ENCODE measurements at regions not wholly inside any gene's neighbourhood (a gene's known extent, or its start where the extent isn't known, plus 50 kb on each side); places are given as distances from the start of the nearest gene placed in this dataset.

- ATAC-seq, result no peak
- TF ChIP-seq OSR1 (CRISPR knock-in tag; IDR thresholded peaks at IDR 0.05), result no peak
- TF ChIP-seq, protein P1, sequence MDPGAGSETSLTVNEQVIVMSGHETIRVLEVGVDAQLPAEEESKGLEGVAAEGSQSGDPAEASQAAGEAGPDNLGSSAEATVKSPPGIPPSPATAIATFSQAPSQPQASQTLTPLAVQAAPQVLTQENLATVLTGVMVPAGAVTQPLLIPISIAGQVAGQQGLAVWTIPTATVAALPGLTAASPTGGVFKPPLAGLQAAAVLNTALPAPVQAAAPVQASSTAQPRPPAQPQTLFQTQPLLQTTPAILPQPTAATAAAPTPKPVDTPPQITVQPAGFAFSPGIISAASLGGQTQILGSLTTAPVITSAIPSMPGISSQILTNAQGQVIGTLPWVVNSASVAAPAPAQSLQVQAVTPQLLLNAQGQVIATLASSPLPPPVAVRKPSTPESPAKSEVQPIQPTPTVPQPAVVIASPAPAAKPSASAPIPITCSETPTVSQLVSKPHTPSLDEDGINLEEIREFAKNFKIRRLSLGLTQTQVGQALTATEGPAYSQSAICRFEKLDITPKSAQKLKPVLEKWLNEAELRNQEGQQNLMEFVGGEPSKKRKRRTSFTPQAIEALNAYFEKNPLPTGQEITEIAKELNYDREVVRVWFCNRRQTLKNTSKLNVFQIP (CRISPR knock-in tag; IDR thresholded peaks at IDR 0.05; ENCODE audit: borderline replicate concordance, low read depth), result no peak
Observed at GRCh38 chr16:6193718-6194117, 1096.1 kb upstream of the EEF2KMT start.

DNA sequence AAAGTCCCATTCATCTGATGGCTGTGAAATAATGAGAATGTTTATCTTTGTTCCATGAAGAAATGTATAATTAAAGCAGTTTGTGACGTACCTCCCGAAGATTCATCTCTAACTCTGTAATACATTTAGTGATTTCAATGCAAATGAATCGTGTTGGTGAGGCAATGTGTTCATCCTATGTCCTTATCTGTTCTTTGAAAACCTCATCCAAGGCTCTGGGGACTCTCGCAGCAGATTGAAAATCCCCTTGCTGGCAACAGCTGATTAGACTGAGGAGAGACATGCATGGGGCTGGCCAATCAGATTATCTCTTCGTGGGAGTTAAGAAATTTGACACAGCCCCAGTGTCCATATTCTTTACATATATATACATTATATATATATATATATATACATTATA lies 1095.4 kb upstream of the EEF2KMT start:
- TF ChIP-seq, protein P2, sequence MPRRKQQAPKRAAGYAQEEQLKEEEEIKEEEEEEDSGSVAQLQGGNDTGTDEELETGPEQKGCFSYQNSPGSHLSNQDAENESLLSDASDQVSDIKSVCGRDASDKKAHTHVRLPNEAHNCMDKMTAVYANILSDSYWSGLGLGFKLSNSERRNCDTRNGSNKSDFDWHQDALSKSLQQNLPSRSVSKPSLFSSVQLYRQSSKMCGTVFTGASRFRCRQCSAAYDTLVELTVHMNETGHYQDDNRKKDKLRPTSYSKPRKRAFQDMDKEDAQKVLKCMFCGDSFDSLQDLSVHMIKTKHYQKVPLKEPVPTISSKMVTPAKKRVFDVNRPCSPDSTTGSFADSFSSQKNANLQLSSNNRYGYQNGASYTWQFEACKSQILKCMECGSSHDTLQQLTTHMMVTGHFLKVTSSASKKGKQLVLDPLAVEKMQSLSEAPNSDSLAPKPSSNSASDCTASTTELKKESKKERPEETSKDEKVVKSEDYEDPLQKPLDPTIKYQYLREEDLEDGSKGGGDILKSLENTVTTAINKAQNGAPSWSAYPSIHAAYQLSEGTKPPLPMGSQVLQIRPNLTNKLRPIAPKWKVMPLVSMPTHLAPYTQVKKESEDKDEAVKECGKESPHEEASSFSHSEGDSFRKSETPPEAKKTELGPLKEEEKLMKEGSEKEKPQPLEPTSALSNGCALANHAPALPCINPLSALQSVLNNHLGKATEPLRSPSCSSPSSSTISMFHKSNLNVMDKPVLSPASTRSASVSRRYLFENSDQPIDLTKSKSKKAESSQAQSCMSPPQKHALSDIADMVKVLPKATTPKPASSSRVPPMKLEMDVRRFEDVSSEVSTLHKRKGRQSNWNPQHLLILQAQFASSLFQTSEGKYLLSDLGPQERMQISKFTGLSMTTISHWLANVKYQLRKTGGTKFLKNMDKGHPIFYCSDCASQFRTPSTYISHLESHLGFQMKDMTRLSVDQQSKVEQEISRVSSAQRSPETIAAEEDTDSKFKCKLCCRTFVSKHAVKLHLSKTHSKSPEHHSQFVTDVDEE (CRISPR knock-in tag; IDR thresholded peaks at IDR 0.05), result no peak
- TF ChIP-seq PATZ1 (CRISPR knock-in tag; IDR thresholded peaks at IDR 0.05; ENCODE audit: borderline replicate concordance), result no peak
- no peak for TF ChIP-seq ESRRG (CRISPR knock-in tag; IDR thresholded peaks at IDR 0.05)
- TF ChIP-seq RARB (CRISPR knock-in tag; IDR thresholded peaks at IDR 0.05), result no peak
- TF ChIP-seq ZNF565 (CRISPR knock-in tag; conservative IDR thresholded peaks at IDR 0.05; ENCODE audit: low read depth), result no peak
- TF ChIP-seq ZNF70 (CRISPR knock-in tag; IDR thresholded peaks at IDR 0.05), result no peak
- TF ChIP-seq TOX (CRISPR knock-in tag; IDR thresholded peaks at IDR 0.05; ENCODE audit: borderline replicate concordance), result no peak
- TF ChIP-seq GLIS3 (CRISPR knock-in tag; IDR thresholded peaks at IDR 0.05), result no peak
- no peak for TF ChIP-seq BACH2 (CRISPR knock-in tag; IDR thresholded peaks at IDR 0.05; ENCODE audit: borderline replicate concordance)
- TF ChIP-seq, protein P3, sequence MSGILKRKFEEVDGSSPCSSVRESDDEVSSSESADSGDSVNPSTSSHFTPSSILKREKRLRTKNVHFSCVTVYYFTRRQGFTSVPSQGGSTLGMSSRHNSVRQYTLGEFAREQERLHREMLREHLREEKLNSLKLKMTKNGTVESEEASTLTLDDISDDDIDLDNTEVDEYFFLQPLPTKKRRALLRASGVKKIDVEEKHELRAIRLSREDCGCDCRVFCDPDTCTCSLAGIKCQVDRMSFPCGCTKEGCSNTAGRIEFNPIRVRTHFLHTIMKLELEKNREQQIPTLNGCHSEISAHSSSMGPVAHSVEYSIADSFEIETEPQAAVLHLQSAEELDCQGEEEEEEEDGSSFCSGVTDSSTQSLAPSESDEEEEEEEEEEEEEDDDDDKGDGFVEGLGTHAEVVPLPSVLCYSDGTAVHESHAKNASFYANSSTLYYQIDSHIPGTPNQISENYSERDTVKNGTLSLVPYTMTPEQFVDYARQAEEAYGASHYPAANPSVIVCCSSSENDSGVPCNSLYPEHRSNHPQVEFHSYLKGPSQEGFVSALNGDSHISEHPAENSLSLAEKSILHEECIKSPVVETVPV (CRISPR knock-in tag; IDR thresholded peaks at IDR 0.05), result no peak
- TF ChIP-seq PPARA (CRISPR knock-in tag; IDR thresholded peaks at IDR 0.05; ENCODE audit: borderline replicate concordance), result no peak
- TF ChIP-seq, protein P1 (CRISPR knock-in tag; IDR thresholded peaks at IDR 0.05; ENCODE audit: borderline replicate concordance, low read depth), result no peak
- no peak for TF ChIP-seq OSR1 (CRISPR knock-in tag; IDR thresholded peaks at IDR 0.05)
- TF ChIP-seq ISL1 (CRISPR knock-in tag; IDR thresholded peaks at IDR 0.05), result no peak
- TF ChIP-seq ZNF8 (CRISPR knock-in tag; IDR thresholded peaks at IDR 0.05), result no peak
- ATAC-seq, result no peak

DNA sequence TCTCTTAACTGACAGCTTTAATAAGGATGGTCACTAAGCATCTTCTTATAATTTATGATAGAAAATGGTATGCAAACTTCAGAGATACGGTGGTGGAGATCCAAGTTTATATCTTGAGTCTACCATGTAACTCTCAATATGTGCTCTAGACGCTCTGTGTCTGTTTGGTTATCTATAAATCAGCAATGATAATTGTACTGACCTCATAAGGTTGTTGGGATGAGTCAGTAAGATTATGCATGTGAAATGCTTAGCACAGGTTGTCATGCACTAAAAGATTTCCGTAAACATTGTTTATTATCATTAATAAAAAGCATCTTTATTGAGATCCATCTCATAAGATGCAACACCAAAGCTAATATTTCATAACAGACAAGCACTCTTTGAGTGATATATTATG lies 1094.9 kb upstream of the EEF2KMT start:
- no peak for ATAC-seq
- TF ChIP-seq TCF4 (CRISPR knock-in tag; IDR thresholded peaks at IDR 0.05; ENCODE audit: borderline replicate concordance) (no peak), ISL1 (CRISPR knock-in tag; IDR thresholded peaks at IDR 0.05) (no peak)

DNA sequence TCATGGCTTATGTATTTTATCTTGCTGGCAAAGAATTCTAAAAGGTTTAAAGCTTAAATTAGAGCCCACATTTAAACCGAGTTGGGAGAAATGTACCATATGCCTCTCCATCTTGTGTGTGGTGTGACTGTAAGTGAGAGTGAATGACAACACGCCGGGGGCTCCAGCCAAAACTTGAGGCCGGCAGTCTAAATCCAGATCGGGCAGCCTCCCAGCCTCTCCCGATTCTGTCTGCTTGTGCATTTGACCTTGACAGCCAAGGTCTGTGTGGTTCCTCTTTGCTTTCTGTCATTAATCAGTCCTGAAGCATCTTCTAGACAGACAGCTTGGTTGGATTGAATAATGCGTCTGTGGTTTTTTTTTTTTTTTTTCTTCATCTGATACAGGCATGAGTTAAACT lies 1093.2 kb upstream of the EEF2KMT start:
- TF ChIP-seq BACH2 (CRISPR knock-in tag; IDR thresholded peaks at IDR 0.05; ENCODE audit: borderline replicate concordance) (no peak), CSDC2 (CRISPR knock-in tag; IDR thresholded peaks at IDR 0.05) (no peak), TCF4 (CRISPR knock-in tag; IDR thresholded peaks at IDR 0.05; ENCODE audit: borderline replicate concordance) (no peak), ZNF565 (CRISPR knock-in tag; conservative IDR thresholded peaks at IDR 0.05; ENCODE audit: low read depth) (no peak), ZC3H10 (CRISPR knock-in tag; IDR thresholded peaks at IDR 0.05) (no peak)
- TF ChIP-seq, protein P3 (CRISPR knock-in tag; IDR thresholded peaks at IDR 0.05), result no peak
- ATAC-seq, result no peak

All from SK-N-SH treated with all-trans-retinoic acid at 6 μM for 48 hours (cell line).